Glomerular visceral epithelial cell (primary cell): ENCODE measurements at regions not wholly inside any gene's neighbourhood (a gene's known extent, or its start where the extent isn't known, plus 50 kb on each side); places are given as distances from the start of the nearest gene placed in this dataset.
"Not testable (repeated sequence)": the region's sequence is repeated elsewhere in the genome, so short reads cannot be mapped to it uniquely, and the experiment has no call there.

ENCODE experiments used
- DNase-seq: peaks from one replicate; pipeline ENCODE4 v3.0.0-alpha.2; 2016; ENCODE audit errors: extremely low spot score

- DNase-seq: no peak
These were observed 852.1 kb upstream of the LRRC4C start for GRCh38 chr11:42311514-42311913.

- DNase-seq: no peak
These were observed 852.5 kb upstream of the LRRC4C start for GRCh38 chr11:42311944-42312343.

- DNase-seq: no peak
These were observed 855.8 kb upstream of the LRRC4C start for GRCh38 chr11:42315267-42315666.

- DNase-seq: no peak
These were observed 856.4 kb upstream of the LRRC4C start for GRCh38 chr11:42315846-42316245.

GRCh38 chr11:42319921-42320320 lies 860.5 kb upstream of the LRRC4C start:
- DNase-seq: no peak

GRCh38 chr11:42329929-42330565 lies 870.6 kb upstream of the LRRC4C start:
- no peak for DNase-seq

GRCh38 chr11:42337786-42338455 lies 878.5 kb upstream of the LRRC4C start:
- DNase-seq: no peak

GRCh38 chr11:42344204-42344792 lies 884.8 kb upstream of the LRRC4C start:
- DNase-seq: no peak

GRCh38 chr11:42345933-42346332 lies 886.5 kb upstream of the LRRC4C start:
- no peak for DNase-seq

GRCh38 chr11:42363701-42364100 lies 904.2 kb upstream of the LRRC4C start:
- no peak for DNase-seq

GRCh38 chr11:42390116-42390515 lies 921.7 kb upstream of the API5 start:
- no peak for DNase-seq

GRCh38 chr11:42397483-42397882 lies 914.3 kb upstream of the API5 start:
- DNase-seq: no peak

GRCh38 chr11:42407341-42407740 lies 904.5 kb upstream of the API5 start:
- DNase-seq: no peak

- no peak for DNase-seq
These were observed 901.4 kb upstream of the API5 start for GRCh38 chr11:42410251-42410955.

GRCh38 chr11:42412590-42412989 lies 899.2 kb upstream of the API5 start:
- no peak for DNase-seq

- DNase-seq: no peak
These were observed 894.1 kb upstream of the API5 start for GRCh38 chr11:42417691-42418090.

- no peak for DNase-seq
These were observed 889.7 kb upstream of the API5 start for GRCh38 chr11:42422090-42422489.

GRCh38 chr11:42434911-42435310 lies 876.9 kb upstream of the API5 start:
- not testable (repeated sequence) for DNase-seq

GRCh38 chr11:42444406-42444805 lies 867.4 kb upstream of the API5 start:
- no peak for DNase-seq

GRCh38 chr11:42462558-42463310 lies 849.1 kb upstream of the API5 start:
- DNase-seq: no peak

GRCh38 chr11:42465623-42466022 lies 846.2 kb upstream of the API5 start:
- no peak for DNase-seq

GRCh38 chr11:42473106-42473505 lies 838.7 kb upstream of the API5 start:
- DNase-seq: no peak
